HepG2 (cell line): ENCODE measurements at regions not wholly inside any gene's neighbourhood (a gene's known extent, or its start where the extent isn't known, plus 50 kb on each side); places are given as distances from the start of the nearest gene placed in this dataset.

Experiments
- ZBTB44 ChIP-seq: sonication (generic); formaldehyde crosslinking; IDR thresholded peaks from 2 replicates; pipeline ENCODE4 v1.4.0; 2020; ENCODE audit warnings: missing genetic modification reagents
- ZFAT ChIP-seq: sonication (generic); formaldehyde crosslinking; conservative IDR thresholded peaks from 2 replicates; pipeline ENCODE4 v1.8.1; 2023; ENCODE audit warnings: missing genetic modification reagents, inconsistent platforms
- ZNF24 ChIP-seq: fragments of 450-650 bp; IDR thresholded peaks from 2 replicates; pipeline ENCODE4 v1.6.1; 2017; ENCODE audit warnings: antibody characterized with exemption, mild to moderate bottlenecking

GRCh38 chr7:68994841-68995240 is 603.4 kb upstream of the AUTS2 start:
- TF ChIP-seq ZBTB44 (CRISPR knock-in tag) (no peak), ZNF24 (no peak), ZFAT (no peak)
